Keratinocyte (primary cell): ENCODE measurements at regions not wholly inside any gene's neighbourhood (a gene's known extent, or its start where the extent isn't known, plus 50 kb on each side); places are given as distances from the start of the nearest gene placed in this dataset.

ENCODE experiments used
- DNase-seq: peaks from one replicate; pipeline ENCODE4 v3.0.0-alpha.2; 2011; ENCODE audit warnings: low read depth, missing footprints, low spot score
- FAIRE-seq: peaks from 2 replicates; lab custom pipeline; 2011; peaks lifted over from hg19 to GRCh38; lab: Jason Lieb, UNC
- H2AFZ ChIP-seq: 2 replicates; pipeline ENCODE4 v1.6.0; 2012; ENCODE audit warnings: low read length, control low read depth, inconsistent platforms; ENCODE audit not compliant: control insufficient read depth
- H3K27ac ChIP-seq: 2 replicates; pipeline ENCODE4 v1.5.1; 2011; ENCODE audit warnings: low read length; ENCODE audit not compliant: control insufficient read depth, insufficient read depth
- H3K27me3 ChIP-seq: 3 replicates; pipeline ENCODE4 v1.6.0; 2011; ENCODE audit warnings: low read length; ENCODE audit not compliant: control insufficient read depth, insufficient read depth; ENCODE audit errors: extremely low read depth
- H3K36me3 ChIP-seq, 2 experiments: 2 replicates in 1 of 2; 3 replicates in 1 of 2; pipeline ENCODE4 v1.5.1; 2011; ENCODE audit warnings: low read length in 2 of 2, mild to moderate bottlenecking in 1 of 2; ENCODE audit not compliant: control insufficient read depth in 2 of 2, insufficient read depth in 2 of 2; ENCODE audit errors: extremely low read depth in 1 of 2
- H3K4me1 ChIP-seq: 3 replicates; pipeline ENCODE4 v1.5.1; 2011; ENCODE audit warnings: low read length; ENCODE audit not compliant: control insufficient read depth, insufficient read depth; ENCODE audit errors: extremely low read depth
- H3K4me2 ChIP-seq: 3 replicates; pipeline ENCODE4 v1.6.0; 2011; ENCODE audit warnings: low read depth, low read length; ENCODE audit not compliant: control insufficient read depth, insufficient read depth; ENCODE audit errors: extremely low read depth
- H3K4me3 ChIP-seq, 3 experiments: fragments of 200-600 bp in 1 of 3; sonication (generic) in 1 of 3; 2 replicates in 2 of 3; 3 replicates in 1 of 3; pipeline ENCODE4 v1.5.1; 2011 to 2016; ENCODE audit warnings: low read length in 3 of 3, mild to moderate bottlenecking in 3 of 3, control low read depth in 2 of 3, inconsistent platforms in 1 of 3, low read depth in 1 of 3, mixed read lengths in 1 of 3, mixed run types in 1 of 3, moderate library complexity in 1 of 3; ENCODE audit not compliant: control insufficient read depth in 2 of 3, insufficient read depth in 2 of 3; ENCODE audit errors: extremely low read depth in 1 of 3
- H3K79me2 ChIP-seq: 2 replicates; pipeline ENCODE4 v1.6.0; 2012; ENCODE audit warnings: low read length; ENCODE audit not compliant: control insufficient read depth, insufficient read depth
- H3K9ac ChIP-seq: 3 replicates; pipeline ENCODE4 v1.6.0; 2011; ENCODE audit warnings: low read length; ENCODE audit not compliant: control insufficient read depth, insufficient read depth; ENCODE audit errors: extremely low read depth
- H3K9me1 ChIP-seq: 3 replicates; pipeline ENCODE4 v1.6.0; 2011; ENCODE audit warnings: low read length; ENCODE audit not compliant: control insufficient read depth, insufficient read depth; ENCODE audit errors: extremely low read depth
- H3K9me3 ChIP-seq: 2 replicates; pipeline ENCODE4 v1.5.1; 2012; ENCODE audit warnings: low read depth, low read length; ENCODE audit not compliant: control insufficient read depth
- H4K20me1 ChIP-seq: 3 replicates; pipeline ENCODE4 v1.6.0; 2011; ENCODE audit warnings: low read length; ENCODE audit not compliant: control insufficient read depth, insufficient read depth; ENCODE audit errors: extremely low read depth
- EZH2 ChIP-seq: IDR thresholded peaks from one replicate; pipeline ENCODE4 v1.6.1; 2012; ENCODE audit warnings: inconsistent platforms, mild to moderate bottlenecking, low read length, moderate library complexity
- dilution Hi-C: fragments of 300-500 bp; cut with MboI; formaldehyde crosslinking; loops from one replicate; pipeline ENCODE4 v1.7.0; 2020; ENCODE audit warnings: low sequenced_read_pairs; ENCODE audit not compliant: extremely low pct_ligation_motif_present
- TF ChIP-seq, protein P1 (sequence below), 3 experiments: IDR thresholded peaks in 1 of 3; conservative IDR thresholded peaks in 1 of 3; optimal IDR thresholded peaks in 1 of 3; 2 replicates in 2 of 3; 3 replicates in 1 of 3; pipeline versions ENCODE3 to v1.5.1; 2011; ENCODE audit warnings: low read length in 3 of 3, mild to moderate bottlenecking in 3 of 3, moderate library complexity in 2 of 3, control low read depth in 1 of 3, inconsistent platforms in 1 of 3; ENCODE audit not compliant: insufficient read depth in 2 of 3; ENCODE audit errors: extremely low read depth in 1 of 3

GRCh38 chr2:236871500-236872001, 214.1 kb upstream of the COPS8 start:
- Histone ChIP-seq H3K9me3 (no peaks in the 10 kb centered on the region), H3K4me2 (peak overlapping the region; percentile 43), H3K79me2 (no peaks in the 10 kb centered on the region), H3K9me1 (peaks cover 2% of the 10 kb centered on the region), H4K20me1 (no peaks in the 10 kb centered on the region), H3K27me3 (no peaks in the 10 kb centered on the region), H3K4me3 (no peak overlapping the region), H3K9ac (peak overlapping the region; percentile 10), H2AFZ (peak overlapping the region; percentile 11), H3K36me3 (no peaks in the 10 kb centered on the region), H3K4me1 (peaks cover 60% of the 10 kb centered on the region), H3K27ac (peak overlapping the region; percentile 84)
- FAIRE-seq (peak; percentile 96), DNase-seq (peak; percentile 84)
- dilution Hi-C loops, result no loop called here
- TF ChIP-seq, protein P1, sequence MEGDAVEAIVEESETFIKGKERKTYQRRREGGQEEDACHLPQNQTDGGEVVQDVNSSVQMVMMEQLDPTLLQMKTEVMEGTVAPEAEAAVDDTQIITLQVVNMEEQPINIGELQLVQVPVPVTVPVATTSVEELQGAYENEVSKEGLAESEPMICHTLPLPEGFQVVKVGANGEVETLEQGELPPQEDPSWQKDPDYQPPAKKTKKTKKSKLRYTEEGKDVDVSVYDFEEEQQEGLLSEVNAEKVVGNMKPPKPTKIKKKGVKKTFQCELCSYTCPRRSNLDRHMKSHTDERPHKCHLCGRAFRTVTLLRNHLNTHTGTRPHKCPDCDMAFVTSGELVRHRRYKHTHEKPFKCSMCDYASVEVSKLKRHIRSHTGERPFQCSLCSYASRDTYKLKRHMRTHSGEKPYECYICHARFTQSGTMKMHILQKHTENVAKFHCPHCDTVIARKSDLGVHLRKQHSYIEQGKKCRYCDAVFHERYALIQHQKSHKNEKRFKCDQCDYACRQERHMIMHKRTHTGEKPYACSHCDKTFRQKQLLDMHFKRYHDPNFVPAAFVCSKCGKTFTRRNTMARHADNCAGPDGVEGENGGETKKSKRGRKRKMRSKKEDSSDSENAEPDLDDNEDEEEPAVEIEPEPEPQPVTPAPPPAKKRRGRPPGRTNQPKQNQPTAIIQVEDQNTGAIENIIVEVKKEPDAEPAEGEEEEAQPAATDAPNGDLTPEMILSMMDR (optimal IDR thresholded peaks at IDR 0.05 in 1 of 3, IDR thresholded peaks at IDR 0.05 in 1 of 3, conservative IDR thresholded peaks at IDR 0.05 in 1 of 3; ENCODE audit: extremely low read depth in 1 of 3, insufficient read depth in 2 of 3, low read length in 3 of 3), result no peak
- TF ChIP-seq EZH2, result no peak

DNA sequence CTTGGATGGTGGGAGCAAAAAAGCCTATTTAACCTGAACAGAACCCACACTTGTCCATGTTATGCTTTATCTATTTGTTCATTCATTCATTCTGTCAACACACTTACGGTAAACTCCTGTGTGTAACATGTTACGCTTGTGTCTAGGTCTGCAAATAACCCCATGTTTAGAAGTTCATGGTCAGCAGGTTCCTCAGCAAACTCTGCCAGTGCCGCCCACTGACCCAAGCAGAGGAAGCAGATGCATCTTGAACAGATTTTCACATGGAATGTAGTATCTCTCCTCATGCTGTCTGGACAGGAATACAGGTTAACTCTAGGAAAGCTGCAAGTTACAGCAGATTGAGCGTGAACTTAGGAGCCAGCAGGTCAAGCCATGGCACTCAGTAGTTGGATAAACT, 213.7 kb upstream of the COPS8 start:
- peak overlapping the region; percentile 14 for H3K9ac ChIP-seq
- FAIRE-seq, result peak; percentile 13

More for the DNA sequence above, 213.7 kb upstream of the COPS8 start:
- dilution Hi-C loops, result no loop called here
- no peak for TF ChIP-seq EZH2
- TF ChIP-seq, protein P1 (optimal IDR thresholded peaks at IDR 0.05 in 1 of 3, IDR thresholded peaks at IDR 0.05 in 1 of 3, conservative IDR thresholded peaks at IDR 0.05 in 1 of 3; ENCODE audit: extremely low read depth in 1 of 3, insufficient read depth in 2 of 3, low read length in 3 of 3), result no peak
- Histone ChIP-seq H3K27ac (peak overlapping the region; percentile 84), H3K9me3 (no peaks in the 10 kb centered on the region), H2AFZ (no peak overlapping the region), H3K27me3 (no peaks in the 10 kb centered on the region), H3K4me3 (no peak overlapping the region), H3K79me2 (no peaks in the 10 kb centered on the region), H3K4me1 (peaks cover 62% of the 10 kb centered on the region), H3K9me1 (peaks cover 2% of the 10 kb centered on the region), H3K4me2 (peak overlapping the region; percentile 43), H4K20me1 (no peaks in the 10 kb centered on the region), H3K36me3 (no peaks in the 10 kb centered on the region)
- DNase-seq, result peak; percentile 35
